PC-3 (cell line): ENCODE measurements at regions not wholly inside any gene's neighbourhood (a gene's known extent, or its start where the extent isn't known, plus 50 kb on each side); places are given as distances from the start of the nearest gene placed in this dataset.

Experiments used
- ATAC-seq: fragments of 200-7000 bp; cut with Tn5 transposase; 2 replicates; pipeline ENCODE4 v1.9.1; 2020; ENCODE audit warnings: mild to moderate bottlenecking, moderate library complexity
- BruUV-seq: library from RNA; stranded (reverse); fragments of 400-500 nt; replicated peaks from 2 replicates; lab custom pipeline; 2021; lab: Mats Ljungman, UMichigan
- CTCF ChIA-PET: fragments of 300-600 bp; sonication (Branson Sonifier 250); formaldehyde crosslinking; loops from one replicate; lab custom pipeline; 2022; ENCODE audit warnings: antibody characterized with exemption; lab: Charles Lee
- POLR2A ChIA-PET: fragments of 300-600 bp; sonication (Branson Sonifier 250); formaldehyde crosslinking; loops from one replicate; lab custom pipeline; 2022; ENCODE audit warnings: antibody characterized with exemption; ENCODE audit not compliant: unreplicated experiment; lab: Charles Lee
- DNase-seq: peaks from one replicate; pipeline ENCODE4 v3.0.0-alpha.2; 2015
- H2AFZ ChIP-seq: fragments of 300-600 bp; sonication (generic); 2 replicates; pipeline ENCODE4 v1.6.0; 2016; ENCODE audit warnings: antibody characterized with exemption, low read length
- H3F3A ChIP-seq: fragments of 300-600 bp; sonication (generic); one replicate; pipeline ENCODE4 v1.6.0; 2017; ENCODE audit warnings: antibody characterized with exemption, low read length, control low read depth, mild to moderate bottlenecking; ENCODE audit not compliant: unreplicated experiment
- H3K27ac ChIP-seq: fragments of 300-600 bp; sonication (generic); 2 replicates; pipeline ENCODE4 v1.5.1; 2016; ENCODE audit warnings: mild to moderate bottlenecking, low read length
- H3K27me3 ChIP-seq: fragments of 300-600 bp; sonication (generic); 2 replicates; pipeline ENCODE4 v1.6.1; 2016; ENCODE audit warnings: low read length, mixed read lengths
- H3K36me3 ChIP-seq: fragments of 300-600 bp; sonication (generic); 2 replicates; pipeline ENCODE4 v1.6.1; 2016; ENCODE audit warnings: low read depth, mixed run types, low read length, mixed read lengths
- H3K4me1 ChIP-seq: fragments of 300-600 bp; sonication (generic); 2 replicates; pipeline ENCODE4 v1.5.1; 2016; ENCODE audit warnings: low read length; ENCODE audit not compliant: insufficient read depth
- H3K4me2 ChIP-seq: fragments of 300-600 bp; sonication (generic); 2 replicates; pipeline ENCODE4 v1.6.0; 2016; ENCODE audit warnings: low read length
- H3K4me3 ChIP-seq: fragments of 300-600 bp; sonication (generic); 2 replicates; pipeline ENCODE4 v1.5.1; 2016; ENCODE audit warnings: mild to moderate bottlenecking, low read length, mixed read lengths
- H3K79me2 ChIP-seq: fragments of 300-600 bp; sonication (generic); 2 replicates; pipeline ENCODE4 v1.6.1; 2017; ENCODE audit warnings: low read length, mixed read lengths
- H3K9ac ChIP-seq: fragments of 300-600 bp; sonication (generic); 2 replicates; pipeline ENCODE4 v1.6.0; 2016; ENCODE audit warnings: mild to moderate bottlenecking, low read length
- H3K9me2 ChIP-seq: fragments of 300-600 bp; sonication (generic); replicated peaks from 2 replicates; pipeline ENCODE4 v1.6.1; 2016; ENCODE audit warnings: mixed run types, low read length, mixed read lengths
- H3K9me3 ChIP-seq: fragments of 300-600 bp; sonication (generic); 2 replicates; pipeline ENCODE4 v1.6.1; 2016; ENCODE audit warnings: low read length, mixed read lengths
- H4K20me1 ChIP-seq: fragments of 300-600 bp; sonication (generic); 2 replicates; pipeline ENCODE4 v1.6.1; 2016; ENCODE audit warnings: low read length, mixed read lengths
- CTCF ChIP-seq: fragments of 300-600 bp; sonication (generic); conservative IDR thresholded peaks from 2 replicates; pipeline ENCODE4 v1.5.1; 2017; ENCODE audit warnings: antibody characterized with exemption, low read depth, mild to moderate bottlenecking, low read length
- EZH2 ChIP-seq: fragments of 300-600 bp; sonication (generic); IDR thresholded peaks from one replicate; pipeline ENCODE4 v1.6.1; 2017; ENCODE audit warnings: antibody characterized with exemption, mild to moderate bottlenecking, low read length; ENCODE audit not compliant: unreplicated experiment
- EZH2phosphoT487 ChIP-seq: fragments of 300-600 bp; sonication (generic); IDR thresholded peaks from 2 replicates; pipeline ENCODE4 v1.6.1; 2018; ENCODE audit warnings: mild to moderate bottlenecking, antibody characterized with exemption, low read length, borderline replicate concordance
- intact Hi-C: fragments of 100-400 bp; cut with micrococcal nuclease; formaldehyde crosslinking; loops from 2 replicates; pipeline ENCODE4 v1.9.0; 2023

- Histone ChIP-seq H3K9ac (no peak overlapping the region), H3K9me2 (no peaks in the 10 kb centered on the region), H3K4me2 (no peak overlapping the region), H3K36me3 (no peaks in the 10 kb centered on the region), H2AFZ (no peak overlapping the region), H3K9me3 (no peaks in the 10 kb centered on the region), H3K79me2 (no peaks in the 10 kb centered on the region), H3F3A (no peaks in the 10 kb centered on the region), H3K27ac (no peak overlapping the region), H3K4me1 (peaks cover 16% of the 10 kb centered on the region), H4K20me1 (no peaks in the 10 kb centered on the region), H3K4me3 (no peak overlapping the region), H3K27me3 (no peaks in the 10 kb centered on the region)
- ChIA-PET POLR2A (no interaction called here), CTCF (no interaction called here)
- DNase-seq (no peak), ATAC-seq (no peak)
- no TSS peak for BruUV-seq
- intact Hi-C loops: no loop called here
- TF ChIP-seq EZH2phosphoT487 (no peak), CTCF (no peak), EZH2 (no peak)
Observed at GRCh38 chr5:173703466-173703865, 87.0 kb upstream of the BOD1 start.

DNA sequence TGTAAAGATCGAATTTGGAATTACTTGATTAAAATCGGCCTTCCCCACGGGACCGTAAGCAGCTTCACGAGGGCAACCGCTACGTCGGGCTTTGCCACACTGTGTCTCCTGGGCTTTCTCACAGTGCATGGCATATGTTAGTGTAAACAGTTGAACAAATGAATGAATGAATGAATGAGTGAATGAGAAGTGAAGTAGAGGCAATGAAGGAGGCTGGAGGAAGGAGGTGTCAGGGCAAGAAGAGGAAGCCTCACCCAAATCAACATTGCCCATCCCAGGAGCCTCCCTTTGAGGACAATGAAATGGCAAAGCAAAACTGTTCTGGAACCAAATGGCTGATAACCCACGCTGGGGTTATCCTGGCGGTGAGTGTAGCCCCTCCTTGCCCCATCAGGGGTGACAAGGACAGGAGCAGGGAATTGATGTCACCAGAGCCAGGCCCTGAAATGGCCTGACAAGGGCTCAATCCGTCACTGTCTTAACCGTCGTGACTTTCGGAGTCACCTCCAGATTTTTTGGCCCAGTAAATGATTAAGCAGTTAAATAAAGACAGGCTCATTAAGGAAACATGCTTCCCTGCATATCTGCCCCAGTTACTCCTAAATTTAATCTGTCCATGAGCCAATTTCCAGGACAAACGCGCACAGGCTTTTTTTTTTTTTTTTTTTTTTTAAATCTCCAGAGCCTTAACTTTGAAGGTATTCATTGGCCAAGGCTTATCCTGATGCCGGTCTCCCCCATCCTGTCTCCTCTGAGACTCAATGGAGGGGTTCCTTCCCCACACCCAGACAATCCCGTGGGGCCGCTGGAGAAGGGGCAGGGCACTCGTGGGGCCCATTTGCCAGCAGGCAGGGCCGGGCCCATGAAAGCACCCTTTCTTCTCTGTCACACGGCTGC, 88.4 kb upstream of the BOD1 start:
- H2AFZ ChIP-seq: no peak overlapping the region
- H4K20me1 ChIP-seq: no peaks in the 10 kb centered on the region
- H3K4me1 ChIP-seq: peaks cover 16% of the 10 kb centered on the region
- H3K27me3 ChIP-seq: no peaks in the 10 kb centered on the region
- no peaks in the 10 kb centered on the region for H3K9me2 ChIP-seq
- TF ChIP-seq EZH2phosphoT487 (no peak), EZH2 (no peak), CTCF (no peak)
- H3K4me2 ChIP-seq: no peak overlapping the region
- no peaks in the 10 kb centered on the region for H3F3A ChIP-seq
- no peak for ATAC-seq
- H3K9ac ChIP-seq: no peak overlapping the region
- no peaks in the 10 kb centered on the region for H3K9me3 ChIP-seq
- intact Hi-C loops: no loop called here
- no TSS peak for BruUV-seq
- no peak overlapping the region for H3K27ac ChIP-seq
- no peaks in the 10 kb centered on the region for H3K79me2 ChIP-seq
- H3K36me3 ChIP-seq: no peaks in the 10 kb centered on the region
- POLR2A ChIA-PET: no interaction called here
- no peak for DNase-seq
- CTCF ChIA-PET: no interaction called here
- no peak overlapping the region for H3K4me3 ChIP-seq

DNA sequence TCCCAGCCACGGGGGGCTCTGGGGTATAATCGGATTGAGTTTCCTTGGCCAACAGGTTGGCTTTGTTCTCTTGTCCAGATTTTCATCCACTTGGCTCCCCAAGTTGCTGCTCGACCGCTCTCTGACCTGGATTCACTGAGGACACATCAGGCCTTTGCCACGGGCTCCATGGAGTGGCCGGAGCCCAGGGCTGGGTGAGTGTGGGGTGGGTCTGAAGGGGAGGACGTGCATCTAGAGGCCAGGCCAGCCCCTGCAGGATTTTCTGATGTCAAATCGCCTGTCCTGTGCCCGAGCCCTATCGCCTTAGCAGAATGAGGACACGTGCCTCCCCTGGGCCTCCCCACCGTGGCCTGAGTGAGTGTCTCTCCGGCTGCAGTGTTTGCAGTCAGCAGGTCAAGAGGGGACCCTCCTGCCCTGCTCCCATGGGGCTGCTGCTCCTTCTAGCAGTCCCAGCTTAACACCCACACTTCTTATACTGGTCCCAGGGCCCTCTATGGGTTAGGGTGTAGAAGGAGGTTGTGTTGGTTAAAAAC, 89.1 kb upstream of the BOD1 start:
- H3K27me3 ChIP-seq: no peaks in the 10 kb centered on the region
- no peaks in the 10 kb centered on the region for H3K36me3 ChIP-seq
- no peaks in the 10 kb centered on the region for H3K9me2 ChIP-seq
- no peaks in the 10 kb centered on the region for H3F3A ChIP-seq
- H3K4me1 ChIP-seq: peaks cover 16% of the 10 kb centered on the region
- H3K4me2 ChIP-seq: no peak overlapping the region
- no TSS peak for BruUV-seq
- TF ChIP-seq CTCF: no peak
- TF ChIP-seq EZH2: no peak
- no peak for TF ChIP-seq EZH2phosphoT487
- POLR2A ChIA-PET: no interaction called here
- ATAC-seq: no peak
- no peak overlapping the region for H3K4me3 ChIP-seq
- H4K20me1 ChIP-seq: no peaks in the 10 kb centered on the region
- no peak overlapping the region for H2AFZ ChIP-seq
- no peak overlapping the region for H3K27ac ChIP-seq
- H3K79me2 ChIP-seq: no peaks in the 10 kb centered on the region
- intact Hi-C loops: no loop called here
- no peaks in the 10 kb centered on the region for H3K9me3 ChIP-seq
- no peak overlapping the region for H3K9ac ChIP-seq
- CTCF ChIA-PET: no interaction called here
- no peak for DNase-seq
